GM12872 (cell line): ENCODE measurements at regions not wholly inside any gene's neighbourhood (a gene's known extent, or its start where the extent isn't known, plus 50 kb on each side); places are given as distances from the start of the nearest gene placed in this dataset.

ENCODE experiments used
- CTCF ChIP-seq: IDR thresholded peaks from 3 replicates; pipeline ENCODE4 v1.5.1; 2011; ENCODE audit warnings: low read depth, mild to moderate bottlenecking, low read length, moderate library complexity; ENCODE audit not compliant: insufficient read depth

GRCh38 chr13:34276764-34277163, 458.8 kb downstream of the RFC3 start:
- TF ChIP-seq CTCF: no peak

DNA sequence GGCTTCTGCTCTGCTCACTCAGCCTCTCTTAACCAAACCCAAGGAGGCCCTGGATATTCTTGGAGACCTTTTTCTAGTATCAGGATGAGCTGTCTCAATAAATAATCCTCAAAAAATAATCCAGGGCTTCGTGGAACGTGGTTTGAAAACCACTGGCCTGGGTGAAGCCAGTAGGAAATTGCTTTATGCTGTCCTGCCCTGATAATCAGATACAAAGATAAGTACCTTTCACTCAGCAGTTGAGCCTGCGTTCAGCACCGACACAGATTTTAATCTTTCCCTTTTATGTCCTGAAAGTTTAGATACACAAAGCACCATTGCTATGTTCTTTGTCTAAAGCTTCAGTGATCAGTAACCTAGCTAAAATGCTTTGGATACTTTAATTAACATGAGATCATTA, 460.0 kb downstream of the RFC3 start:
- no peak for TF ChIP-seq CTCF

- no peak for TF ChIP-seq CTCF
These were observed 460.8 kb downstream of the RFC3 start for GRCh38 chr13:34278780-34279179.

- TF ChIP-seq CTCF: no peak
These were observed 472.7 kb downstream of the RFC3 start for GRCh38 chr13:34290661-34291060.

DNA sequence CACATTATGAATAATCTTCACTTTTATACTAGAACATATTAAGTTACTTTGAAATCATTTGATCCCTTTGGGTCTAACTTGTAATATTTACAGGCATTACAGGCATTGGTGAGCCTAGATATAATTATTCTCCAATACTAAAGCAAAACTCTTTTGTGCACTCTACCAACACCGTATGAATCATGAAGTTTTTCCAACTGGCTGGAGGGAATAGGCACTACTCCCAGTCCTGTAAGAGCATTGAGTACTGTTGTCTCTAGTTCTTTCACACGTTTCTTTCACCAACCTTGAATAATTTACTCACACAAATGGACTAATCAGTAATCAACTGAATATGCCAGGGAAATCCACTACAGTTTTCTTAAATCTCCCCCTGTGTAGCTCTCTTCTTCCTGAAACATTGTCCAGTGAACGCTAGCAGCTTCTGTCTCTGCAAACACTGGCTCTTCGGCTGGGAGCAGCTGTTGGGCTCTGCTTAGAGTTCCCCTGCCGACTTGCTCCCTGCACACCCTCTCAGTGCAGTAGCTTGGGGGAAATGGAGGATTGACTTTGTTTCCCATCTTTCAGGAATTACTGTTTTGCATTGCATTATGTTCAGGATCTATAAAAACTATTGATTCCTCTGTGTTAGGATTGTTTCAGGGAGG, 476.7 kb downstream of the RFC3 start:
- TF ChIP-seq CTCF: no peak

DNA sequence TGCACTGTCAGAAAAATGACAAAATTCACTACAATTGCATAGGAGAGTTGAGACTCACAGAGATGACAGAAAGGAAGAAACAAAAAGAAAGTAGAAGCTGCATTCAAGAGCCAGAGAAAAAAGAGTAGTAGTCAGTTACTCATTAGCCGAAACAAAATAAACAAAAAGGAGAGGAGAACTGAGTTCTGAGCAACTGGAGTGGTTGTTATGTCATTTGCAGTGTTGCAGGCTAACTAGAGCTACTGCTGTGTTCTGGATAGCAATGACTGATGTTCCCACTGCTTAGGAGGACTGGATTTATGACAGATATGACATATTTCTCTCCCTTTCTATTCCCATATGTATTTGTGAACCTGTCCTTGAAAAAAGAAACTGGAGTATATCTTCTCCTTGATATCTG, 482.6 kb downstream of the RFC3 start:
- no peak for TF ChIP-seq CTCF

DNA sequence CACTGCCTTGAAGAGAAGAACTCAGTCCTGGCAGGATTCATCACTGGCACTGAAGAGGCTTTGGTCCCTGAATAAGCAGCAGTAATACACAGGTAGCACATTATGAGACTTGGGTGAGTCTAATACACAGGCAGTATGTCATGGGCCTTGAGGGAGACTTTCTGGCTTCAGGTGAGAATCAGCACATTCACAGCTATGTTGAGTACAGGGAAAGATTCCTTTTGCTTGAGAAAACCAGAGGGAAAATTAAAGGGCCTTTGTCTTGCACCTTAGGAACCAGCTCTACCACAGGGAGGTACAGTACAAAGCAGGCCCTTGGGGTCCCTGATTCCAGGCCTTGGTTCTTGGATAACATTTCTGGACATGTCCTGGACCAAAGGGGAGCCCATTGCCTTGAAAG, 484.6 kb downstream of the RFC3 start:
- no peak for TF ChIP-seq CTCF
